Neural crest cell (in vitro differentiated cells): ENCODE measurements at regions not wholly inside any gene's neighbourhood (a gene's known extent, or its start where the extent isn't known, plus 50 kb on each side); places are given as distances from the start of the nearest gene placed in this dataset.

Experiments used
- DNase-seq: peaks from one replicate; pipeline ENCODE4 v3.0.0; 2021; ENCODE audit warnings: low read depth, mixed read lengths, low spot score
- H3K27ac Mint-ChIP-seq: one replicate; pipeline ENCODE4 v1.8.0; 2021; ENCODE audit warnings: mild to moderate bottlenecking, mixed read lengths; ENCODE audit not compliant: unreplicated experiment
- H3K27me3 Mint-ChIP-seq: 2 replicates; pipeline ENCODE4 v1.8.0; 2021; ENCODE audit warnings: low read depth, mild to moderate bottlenecking, mixed read lengths
- H3K36me3 Mint-ChIP-seq: 2 replicates; pipeline ENCODE4 v1.8.0; 2021; ENCODE audit warnings: low read depth, mild to moderate bottlenecking, mixed read lengths
- H3K4me1 Mint-ChIP-seq: 2 replicates; pipeline ENCODE4 v1.8.0; 2021; ENCODE audit warnings: mixed read lengths
- H3K4me3 Mint-ChIP-seq: one replicate; pipeline ENCODE4 v1.8.0; 2021; ENCODE audit warnings: mild to moderate bottlenecking, mixed read lengths
- H3K9me3 Mint-ChIP-seq: 2 replicates; pipeline ENCODE4 v1.8.0; 2021; ENCODE audit warnings: mixed read lengths
- TF ChIP-seq, protein P1 (sequence below): fragments of 200-600 bp; sonication (generic); conservative IDR thresholded peaks from 2 replicates; pipeline ENCODE4 v1.5.0; 2021; ENCODE audit warnings: antibody characterized with exemption, mild to moderate bottlenecking

DNA sequence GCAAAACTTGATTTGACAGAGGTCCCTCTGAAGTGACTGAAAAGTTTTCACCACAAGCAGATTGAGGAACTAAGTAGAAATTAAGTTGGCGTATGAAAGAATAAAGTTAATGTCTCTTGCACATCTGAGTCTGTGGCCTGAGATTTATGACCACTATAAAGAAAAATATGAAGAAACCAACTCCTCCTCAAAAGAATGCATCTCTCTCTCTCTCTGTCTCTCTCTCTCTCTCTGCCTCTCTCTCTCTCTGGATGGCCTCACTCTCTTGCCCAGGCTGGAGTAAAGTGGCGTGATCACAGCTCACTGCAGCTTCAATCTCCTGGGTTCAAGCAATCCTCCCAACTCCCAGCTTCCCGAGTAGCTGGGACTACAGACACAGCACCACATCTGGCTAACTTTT, 55.2 kb downstream of the RPL22L1 start:
- TF ChIP-seq, protein P1, sequence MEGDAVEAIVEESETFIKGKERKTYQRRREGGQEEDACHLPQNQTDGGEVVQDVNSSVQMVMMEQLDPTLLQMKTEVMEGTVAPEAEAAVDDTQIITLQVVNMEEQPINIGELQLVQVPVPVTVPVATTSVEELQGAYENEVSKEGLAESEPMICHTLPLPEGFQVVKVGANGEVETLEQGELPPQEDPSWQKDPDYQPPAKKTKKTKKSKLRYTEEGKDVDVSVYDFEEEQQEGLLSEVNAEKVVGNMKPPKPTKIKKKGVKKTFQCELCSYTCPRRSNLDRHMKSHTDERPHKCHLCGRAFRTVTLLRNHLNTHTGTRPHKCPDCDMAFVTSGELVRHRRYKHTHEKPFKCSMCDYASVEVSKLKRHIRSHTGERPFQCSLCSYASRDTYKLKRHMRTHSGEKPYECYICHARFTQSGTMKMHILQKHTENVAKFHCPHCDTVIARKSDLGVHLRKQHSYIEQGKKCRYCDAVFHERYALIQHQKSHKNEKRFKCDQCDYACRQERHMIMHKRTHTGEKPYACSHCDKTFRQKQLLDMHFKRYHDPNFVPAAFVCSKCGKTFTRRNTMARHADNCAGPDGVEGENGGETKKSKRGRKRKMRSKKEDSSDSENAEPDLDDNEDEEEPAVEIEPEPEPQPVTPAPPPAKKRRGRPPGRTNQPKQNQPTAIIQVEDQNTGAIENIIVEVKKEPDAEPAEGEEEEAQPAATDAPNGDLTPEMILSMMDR: no peak
- H3K4me3 Mint-ChIP-seq: no peak overlapping the region
- peaks cover 46% of the 10 kb centered on the region for H3K27me3 Mint-ChIP-seq
- no peaks in the 10 kb centered on the region for H3K36me3 Mint-ChIP-seq
- H3K27ac Mint-ChIP-seq: no peak overlapping the region
- H3K9me3 Mint-ChIP-seq: no peaks in the 10 kb centered on the region
- no peak for DNase-seq
- peaks cover 6% of the 10 kb centered on the region for H3K4me1 Mint-ChIP-seq

DNA sequence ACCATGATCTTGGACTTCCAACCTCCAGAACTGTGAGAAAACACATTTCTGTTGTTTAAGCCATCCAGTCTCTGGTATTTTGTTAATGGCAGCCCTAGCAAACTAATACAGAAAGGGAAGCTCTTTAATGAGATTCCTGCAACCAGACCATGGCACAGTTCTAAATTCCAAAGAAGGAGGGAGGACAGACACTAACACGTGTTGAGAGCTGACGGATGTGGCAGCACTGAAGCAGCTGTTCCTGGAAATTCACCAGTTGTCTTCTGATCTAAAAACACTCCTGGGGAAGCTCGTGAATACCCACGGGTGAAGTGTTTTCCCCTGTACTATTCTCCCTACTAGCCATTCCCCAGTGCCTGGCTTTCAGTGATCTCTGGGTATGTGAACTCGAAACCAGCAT, 56.7 kb downstream of the RPL22L1 start:
- Mint-ChIP-seq H3K9me3 (no peaks in the 10 kb centered on the region), H3K4me3 (no peak overlapping the region), H3K27me3 (peaks cover 46% of the 10 kb centered on the region), H3K36me3 (no peaks in the 10 kb centered on the region), H3K4me1 (peaks cover 6% of the 10 kb centered on the region), H3K27ac (no peak overlapping the region)
- TF ChIP-seq, protein P1: no peak
- no peak for DNase-seq

DNA sequence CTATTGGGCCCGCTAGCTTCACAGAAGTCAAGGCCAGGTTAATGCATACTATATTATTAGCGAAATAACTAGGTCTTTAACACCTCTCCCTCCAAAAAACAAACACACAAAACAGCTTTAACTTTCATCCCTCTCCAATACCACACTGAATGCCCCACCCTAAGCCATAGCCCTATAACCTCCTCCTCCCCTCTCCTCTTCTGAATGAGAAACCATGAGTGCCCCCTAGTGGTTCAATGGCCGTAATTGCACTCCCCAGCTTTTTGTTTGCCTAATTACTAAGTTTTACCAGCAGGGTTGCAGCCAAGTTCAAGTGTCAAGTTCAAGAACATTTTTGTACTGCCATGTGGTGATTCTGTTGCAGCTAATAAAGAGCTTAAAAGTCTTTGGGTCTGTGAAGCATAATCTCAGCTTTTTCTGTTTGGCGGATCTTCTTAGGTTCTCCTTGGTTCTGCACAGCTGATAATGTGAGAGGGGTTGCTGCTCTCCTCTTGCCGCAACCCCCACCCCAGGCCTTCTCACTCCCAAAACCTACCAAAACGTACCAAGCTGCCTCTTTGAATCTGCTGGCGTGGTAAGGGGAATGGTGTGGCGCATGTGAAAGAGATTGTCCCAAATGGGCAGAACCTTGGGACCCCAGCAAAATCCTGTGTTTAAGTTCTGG, 57.9 kb downstream of the RPL22L1 start:
- Mint-ChIP-seq H3K4me3 (no peak overlapping the region), H3K27ac (no peak overlapping the region), H3K4me1 (peaks cover 6% of the 10 kb centered on the region), H3K27me3 (peaks cover 46% of the 10 kb centered on the region), H3K36me3 (no peaks in the 10 kb centered on the region), H3K9me3 (no peaks in the 10 kb centered on the region)
- peak; percentile 76 for DNase-seq
- TF ChIP-seq, protein P1: peak; percentile 96

DNA sequence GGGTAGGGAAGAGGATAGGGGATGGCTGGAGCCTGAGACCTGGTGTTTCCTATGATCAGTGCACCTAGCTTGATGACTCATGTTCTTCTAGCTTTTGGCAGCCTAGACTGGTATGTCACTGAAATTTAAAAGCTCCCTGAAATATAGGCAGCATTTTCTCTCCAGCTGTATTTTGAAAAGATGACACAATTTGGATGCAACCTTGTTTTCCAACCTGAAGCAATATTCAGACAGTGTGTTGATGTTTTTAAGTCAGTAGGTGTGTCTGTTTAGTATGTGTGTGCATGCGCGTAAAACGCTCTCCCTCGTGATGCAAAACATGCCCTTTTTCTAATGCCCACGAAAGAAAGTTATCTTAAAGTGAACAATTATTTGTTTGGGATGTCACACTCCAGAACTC, 58.5 kb downstream of the RPL22L1 start:
- peaks cover 6% of the 10 kb centered on the region for H3K4me1 Mint-ChIP-seq
- no peak overlapping the region for H3K27ac Mint-ChIP-seq
- H3K9me3 Mint-ChIP-seq: no peaks in the 10 kb centered on the region
- H3K27me3 Mint-ChIP-seq: peaks cover 46% of the 10 kb centered on the region
- H3K4me3 Mint-ChIP-seq: no peak overlapping the region
- DNase-seq: no peak
- no peaks in the 10 kb centered on the region for H3K36me3 Mint-ChIP-seq
- TF ChIP-seq, protein P1: no peak

DNA sequence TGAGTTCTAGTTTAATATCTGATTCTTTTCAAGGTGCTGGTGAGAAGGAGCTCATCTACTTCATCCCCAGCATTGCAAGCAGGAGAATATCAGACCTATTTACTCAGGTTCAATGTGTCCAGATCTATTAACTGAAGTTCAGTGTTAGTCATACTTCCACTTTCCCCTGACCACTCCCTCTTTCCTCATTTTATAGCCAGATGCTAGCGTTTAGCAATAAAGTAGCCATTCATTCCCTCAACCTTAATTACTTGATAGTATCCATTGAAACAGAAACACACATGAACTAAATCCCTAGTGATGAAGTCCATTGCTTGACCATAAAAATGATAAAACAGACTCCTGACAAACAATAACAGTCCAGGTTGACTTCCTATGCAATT, 60.0 kb downstream of the RPL22L1 start:
- H3K4me3 Mint-ChIP-seq: no peak overlapping the region
- peaks cover 5% of the 10 kb centered on the region for H3K9me3 Mint-ChIP-seq
- no peak overlapping the region for H3K27ac Mint-ChIP-seq
- peaks cover 35% of the 10 kb centered on the region for H3K27me3 Mint-ChIP-seq
- H3K4me1 Mint-ChIP-seq: no peaks in the 10 kb centered on the region
- DNase-seq: no peak
- TF ChIP-seq, protein P1: no peak
- no peaks in the 10 kb centered on the region for H3K36me3 Mint-ChIP-seq
